Stimulated activated naive B cell treated with anti-CD40 and anti-IgM and Interleukin-4, amounts not matched to agents 10 μg/mL and 1 μg/mL and 100 μg/mL, for 72 hours (primary cell): ENCODE measurements at regions not wholly inside any gene's neighbourhood (a gene's known extent, or its start where the extent isn't known, plus 50 kb on each side); places are given as distances from the start of the nearest gene placed in this dataset.

Source experiments
- ATAC-seq, 2 donors: fragments of 150-1000 bp; cut with Tn5 transposase; replicated peaks; 2 replicates each; pipeline ENCODE4 v1.10.0; 2021; ENCODE audit warnings: moderate library complexity in 1 of 2
- DNase-seq: peaks from one replicate; pipeline ENCODE4 v3.0.0; 2021
- H3K27ac Mint-ChIP-seq: one replicate; pipeline ENCODE4 v1.8.0; 2022; ENCODE audit warnings: mild to moderate bottlenecking, mixed read lengths
- H3K27me3 Mint-ChIP-seq, 2 donors: one replicate each; pipeline ENCODE4 v1.8.0; 2022; ENCODE audit warnings: mixed read lengths in 2 of 2
- H3K36me3 Mint-ChIP-seq, 2 donors: one replicate each; pipeline ENCODE4 v1.8.0; 2022; ENCODE audit warnings: mixed read lengths in 2 of 2, mild to moderate bottlenecking in 1 of 2
- H3K4me1 Mint-ChIP-seq, 2 donors: one replicate each; pipeline ENCODE4 v1.8.0; 2022; ENCODE audit warnings: mixed read lengths in 2 of 2, mild to moderate bottlenecking in 1 of 2
- H3K4me3 Mint-ChIP-seq, 2 donors: one replicate each; pipeline ENCODE4 v1.8.0; 2022; ENCODE audit warnings: mild to moderate bottlenecking in 2 of 2, mixed read lengths in 2 of 2, moderate library complexity in 1 of 2
- H3K9me3 Mint-ChIP-seq, 2 donors: one replicate each; pipeline ENCODE4 v1.8.0; 2022; ENCODE audit warnings: mixed read lengths in 2 of 2, mild to moderate bottlenecking in 1 of 2

- no peak overlapping the region for H3K4me3 Mint-ChIP-seq
- H3K27me3 Mint-ChIP-seq, result no peaks in the 10 kb centered on the region
- ATAC-seq (peak; percentile 85 to 90), DNase-seq (peak; percentile 4)
- H3K36me3 Mint-ChIP-seq, result no peaks in the 10 kb centered on the region
- H3K9me3 Mint-ChIP-seq, result peaks cover 0 to 6% of the 10 kb centered on the region in 2 donors
- H3K4me1 Mint-ChIP-seq, result peaks cover 16 to 32% of the 10 kb centered on the region in 2 donors
- H3K27ac Mint-ChIP-seq, result peak overlapping the region; percentile 20
Measured at GRCh38 chr2:105691947-105692390, 52.7 kb upstream of the NCK2 start.

- H3K27me3 Mint-ChIP-seq, result no peaks in the 10 kb centered on the region
- ATAC-seq (no peak), DNase-seq (no peak)
- no peak overlapping the region for H3K4me3 Mint-ChIP-seq
- H3K4me1 Mint-ChIP-seq, result peaks cover 16 to 32% of the 10 kb centered on the region in 2 donors
- no peaks in the 10 kb centered on the region for H3K36me3 Mint-ChIP-seq
- H3K9me3 Mint-ChIP-seq, result peaks cover 0 to 6% of the 10 kb centered on the region in 2 donors
- H3K27ac Mint-ChIP-seq, result no peak overlapping the region
Measured at GRCh38 chr2:105690566-105690965, 54.1 kb upstream of the NCK2 start.

- no peaks in the 10 kb centered on the region for H3K27me3 Mint-ChIP-seq
- peaks cover 16 to 31% of the 10 kb centered on the region in 2 donors for H3K4me1 Mint-ChIP-seq
- peaks cover 0 to 4% of the 10 kb centered on the region in 2 donors for H3K9me3 Mint-ChIP-seq
- H3K27ac Mint-ChIP-seq, result peak overlapping the region; percentile 3
- no peak for DNase-seq
- no peak for ATAC-seq
- no peak overlapping the region for H3K4me3 Mint-ChIP-seq
- H3K36me3 Mint-ChIP-seq, result no peaks in the 10 kb centered on the region
Measured at GRCh38 chr2:105689484-105689883, 55.2 kb upstream of the NCK2 start.

- H3K36me3 Mint-ChIP-seq, result no peaks in the 10 kb centered on the region
- ATAC-seq (no peak), DNase-seq (no peak)
- peaks cover 12 to 25% of the 10 kb centered on the region in 2 donors for H3K4me1 Mint-ChIP-seq
- H3K4me3 Mint-ChIP-seq, result no peak overlapping the region
- H3K27me3 Mint-ChIP-seq, result no peaks in the 10 kb centered on the region
- no peak overlapping the region for H3K27ac Mint-ChIP-seq
- H3K9me3 Mint-ChIP-seq, result peaks cover 0 to 4% of the 10 kb centered on the region in 2 donors
Measured at GRCh38 chr2:105688946-105689345, 55.8 kb upstream of the NCK2 start.

GRCh38 chr2:105686588-105686987 is 58.1 kb upstream of the NCK2 start:
- Mint-ChIP-seq H3K27ac (no peak overlapping the region), H3K36me3 (no peaks in the 10 kb centered on the region), H3K4me1 (peaks cover 13 to 17% of the 10 kb centered on the region in 2 donors), H3K27me3 (no peaks in the 10 kb centered on the region), H3K9me3 (peaks cover 0 to 4% of the 10 kb centered on the region in 2 donors), H3K4me3 (no peak overlapping the region)
- no peak for ATAC-seq
- DNase-seq, result no peak

GRCh38 chr2:105683011-105683492 is 61.7 kb upstream of the NCK2 start:
- H3K27me3 Mint-ChIP-seq, result peaks cover 13 to 22% of the 10 kb centered on the region in 2 donors
- H3K9me3 Mint-ChIP-seq, result peaks cover 1 to 4% of the 10 kb centered on the region in 2 donors
- DNase-seq (no peak), ATAC-seq (no peak)
- peaks cover 0 to 2% of the 10 kb centered on the region in 2 donors for H3K36me3 Mint-ChIP-seq
- no peak overlapping the region for H3K4me3 Mint-ChIP-seq
- H3K27ac Mint-ChIP-seq, result no peak overlapping the region
- H3K4me1 Mint-ChIP-seq, result peaks cover 6 to 14% of the 10 kb centered on the region in 2 donors

GRCh38 chr2:105682401-105682800 is 62.3 kb upstream of the NCK2 start:
- Mint-ChIP-seq H3K4me3 (no peak overlapping the region), H3K4me1 (peaks cover 6 to 14% of the 10 kb centered on the region in 2 donors), H3K27ac (no peak overlapping the region), H3K36me3 (peaks cover 0 to 2% of the 10 kb centered on the region in 2 donors), H3K9me3 (peaks cover 1 to 4% of the 10 kb centered on the region in 2 donors), H3K27me3 (peaks cover 13 to 24% of the 10 kb centered on the region in 2 donors)
- DNase-seq (no peak), ATAC-seq (no peak)

- no peak for DNase-seq
- ATAC-seq, result no peak
- no peak overlapping the region for H3K27ac Mint-ChIP-seq
- H3K27me3 Mint-ChIP-seq, result peaks cover 13 to 24% of the 10 kb centered on the region in 2 donors
- H3K36me3 Mint-ChIP-seq, result peaks cover 0 to 2% of the 10 kb centered on the region in 2 donors
- no peak overlapping the region for H3K4me3 Mint-ChIP-seq
- peaks cover 6 to 14% of the 10 kb centered on the region in 2 donors for H3K4me1 Mint-ChIP-seq
- H3K9me3 Mint-ChIP-seq, result peaks cover 1 to 4% of the 10 kb centered on the region in 2 donors
Measured at GRCh38 chr2:105681927-105682326, 62.8 kb upstream of the NCK2 start.

- H3K36me3 Mint-ChIP-seq, result peaks cover 0 to 2% of the 10 kb centered on the region in 2 donors
- peaks cover 1 to 4% of the 10 kb centered on the region in 2 donors for H3K9me3 Mint-ChIP-seq
- peaks cover 6 to 14% of the 10 kb centered on the region in 2 donors for H3K4me1 Mint-ChIP-seq
- H3K27ac Mint-ChIP-seq, result no peak overlapping the region
- no peak overlapping the region for H3K4me3 Mint-ChIP-seq
- no peak for ATAC-seq
- no peak for DNase-seq
- peaks cover 17 to 29% of the 10 kb centered on the region in 2 donors for H3K27me3 Mint-ChIP-seq
Measured at GRCh38 chr2:105680357-105680756, 64.4 kb upstream of the NCK2 start.

- Mint-ChIP-seq H3K27ac (no peak overlapping the region), H3K4me3 (no peak overlapping the region), H3K9me3 (peaks cover 1 to 4% of the 10 kb centered on the region in 2 donors), H3K36me3 (peaks cover 0 to 2% of the 10 kb centered on the region in 2 donors), H3K4me1 (peaks cover 10 to 23% of the 10 kb centered on the region in 2 donors), H3K27me3 (peaks cover 20 to 29% of the 10 kb centered on the region in 2 donors)
- DNase-seq (no peak), ATAC-seq (no peak)
Measured at GRCh38 chr2:105678346-105678745, 66.4 kb upstream of the NCK2 start.

GRCh38 chr2:105677901-105678300 is 66.8 kb upstream of the NCK2 start:
- Mint-ChIP-seq H3K27me3 (peaks cover 20 to 29% of the 10 kb centered on the region in 2 donors), H3K36me3 (peaks cover 0 to 2% of the 10 kb centered on the region in 2 donors), H3K27ac (no peak overlapping the region), H3K9me3 (peaks cover 1 to 4% of the 10 kb centered on the region in 2 donors), H3K4me1 (peaks cover 5 to 19% of the 10 kb centered on the region in 2 donors), H3K4me3 (no peak overlapping the region)
- DNase-seq (no peak), ATAC-seq (no peak)

- DNase-seq (no peak), ATAC-seq (no peak)
- Mint-ChIP-seq H3K27me3 (peaks cover 20 to 29% of the 10 kb centered on the region in 2 donors), H3K4me3 (no peak overlapping the region), H3K36me3 (peaks cover 0 to 2% of the 10 kb centered on the region in 2 donors), H3K27ac (no peak overlapping the region), H3K9me3 (peaks cover 1 to 4% of the 10 kb centered on the region in 2 donors), H3K4me1 (peaks cover 5 to 15% of the 10 kb centered on the region in 2 donors)
Measured at GRCh38 chr2:105675841-105676240, 68.9 kb upstream of the NCK2 start.

GRCh38 chr2:105674859-105675541 is 69.7 kb upstream of the NCK2 start:
- Mint-ChIP-seq H3K4me3 (no peak overlapping the region), H3K9me3 (no peaks in the 10 kb centered on the region), H3K27me3 (peaks cover 14 to 22% of the 10 kb centered on the region in 2 donors), H3K27ac (no peak overlapping the region), H3K36me3 (peaks cover 0 to 1% of the 10 kb centered on the region in 2 donors), H3K4me1 (peaks cover 5 to 11% of the 10 kb centered on the region in 2 donors)
- peak in 1 of 2 donors; percentile 48 for ATAC-seq
- no peak for DNase-seq

- ATAC-seq (no peak), DNase-seq (no peak)
- Mint-ChIP-seq H3K9me3 (no peaks in the 10 kb centered on the region), H3K36me3 (no peaks in the 10 kb centered on the region), H3K27ac (no peak overlapping the region), H3K27me3 (peaks cover 13 to 19% of the 10 kb centered on the region in 2 donors), H3K4me3 (no peak overlapping the region), H3K4me1 (peaks cover 5 to 11% of the 10 kb centered on the region in 2 donors)
Measured at GRCh38 chr2:105674401-105674800, 70.3 kb upstream of the NCK2 start.

- H3K36me3 Mint-ChIP-seq, result no peaks in the 10 kb centered on the region
- no peak overlapping the region for H3K27ac Mint-ChIP-seq
- no peak for DNase-seq
- peaks cover 5 to 9% of the 10 kb centered on the region in 2 donors for H3K4me1 Mint-ChIP-seq
- H3K4me3 Mint-ChIP-seq, result no peak overlapping the region
- no peak for ATAC-seq
- H3K9me3 Mint-ChIP-seq, result peaks cover 5 to 12% of the 10 kb centered on the region in 2 donors
- peaks cover 4% of the 10 kb centered on the region in 2 donors for H3K27me3 Mint-ChIP-seq
Measured at GRCh38 chr2:105671156-105671555, 73.6 kb upstream of the NCK2 start.
